ENCODE measurements at regions not wholly inside any gene's neighbourhood (a gene's known extent, or its start where the extent isn't known, plus 50 kb on each side); places are given as distances from the start of the nearest gene placed in this dataset.

DNA sequence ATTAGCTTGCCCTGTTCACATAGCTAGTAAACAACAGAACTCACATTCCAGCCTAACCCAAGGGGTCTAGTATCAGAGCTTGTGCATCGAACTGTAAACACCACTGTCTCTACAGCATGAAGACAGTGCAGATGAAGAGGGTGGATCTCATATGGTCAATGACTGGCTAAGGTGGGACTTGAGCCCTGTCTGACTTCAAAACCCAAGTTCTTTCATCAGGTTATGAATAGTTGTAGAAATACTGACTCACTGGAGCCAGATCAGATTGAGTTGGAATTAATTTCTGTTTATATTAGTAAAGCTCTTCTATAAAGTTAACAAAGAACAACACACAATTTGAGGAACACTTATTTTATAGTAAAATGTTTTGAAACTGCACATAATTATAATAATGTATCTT lies 161.7 kb upstream of the ARHGAP20 start:
- H2BK20ac ChIP-seq (ENCODE audit: low read depth, low read length, poor library complexity, severe bottlenecking): no peak overlapping the region
- no peak overlapping the region for H3K9ac ChIP-seq (ENCODE audit: extremely low read depth, insufficient read length, low read length)
- H3T11ph ChIP-seq (ENCODE audit: low read length): no peak overlapping the region
- Mint-ChIP-seq H3K4me1 (no peaks in the 10 kb centered on the region), H3K27me3 (ENCODE audit: low read depth) (no peaks in the 10 kb centered on the region), H3K36me3 (ENCODE audit: insufficient read depth in 1 of 3, low read depth in 3 of 3) (no peaks in the 10 kb centered on the region), H3K4me3 (no peak overlapping the region), H3K9me3 (no peaks in the 10 kb centered on the region), H3K27ac (no peak overlapping the region)
- WGBS (ENCODE audit: extremely low coverage, insufficient read length, low lambda C conversion rate): no CpG with 5 or more reads among the region's 1 CpG
- no peak overlapping the region; the same call in 1 of the 2 replicates for H3K14ac ChIP-seq (ENCODE audit: insufficient read depth, low read length)
- H2BK15ac ChIP-seq (ENCODE audit: low read depth, low read length): 0 out of 2 replicates have a peak overlapping the region, but pooled peaks have one; percentile 89
- H2AFZ ChIP-seq (ENCODE audit: low read length): no peak overlapping the region
- no peak overlapping the region for H2BK120ac ChIP-seq (ENCODE audit: low read depth, low read length, poor library complexity, severe bottlenecking)
- no peak overlapping the region for H4K8ac ChIP-seq (replicated peaks; ENCODE audit: insufficient read length, low read depth, low read length)
- no peak overlapping the region for H4K91ac ChIP-seq (ENCODE audit: insufficient read length, low read depth, low read length)
- no peak overlapping the region for H3K4ac ChIP-seq (ENCODE audit: low read depth, low read length)
- no peak for TF ChIP-seq CTCF (conservative IDR thresholded peaks at IDR 0.05)
- H2AK5ac ChIP-seq (ENCODE audit: insufficient read length, low read length): no peak overlapping the region
- H3K79me2 ChIP-seq (ENCODE audit: insufficient read depth, low read length): no peaks in the 10 kb centered on the region
- no peak overlapping the region for H3K18ac ChIP-seq (ENCODE audit: insufficient read length, low read depth, low read length)
- no peak overlapping the region for H4K5ac ChIP-seq (ENCODE audit: insufficient read length, low read depth, low read length)
- no peak for DNase-seq
- no peaks in the 10 kb centered on the region for H3K9me3 ChIP-seq (ENCODE audit: control insufficient read depth, low read depth, low read length)
- H3K27ac ChIP-seq (ENCODE audit: insufficient read length, low read depth, low read length): no peak overlapping the region
- no peak overlapping the region for H3K23ac ChIP-seq (ENCODE audit: insufficient read length, low read depth, low read length)
- H3K4me2 ChIP-seq (ENCODE audit: insufficient read depth, insufficient read length, low read length): no peak overlapping the region
- H3K4me1 ChIP-seq (ENCODE audit: insufficient read depth, low read length): no peaks in the 10 kb centered on the region
- H3K56ac ChIP-seq (ENCODE audit: insufficient read length, low read depth, low read length): no peak overlapping the region
- H3K23me2 ChIP-seq (ENCODE audit: insufficient read length, low read depth, low read length, poor library complexity, severe bottlenecking): no peaks in the 10 kb centered on the region
- H2BK5ac ChIP-seq (ENCODE audit: insufficient read length, low read length): no peak overlapping the region
- H3K27me3 ChIP-seq (ENCODE audit: insufficient read depth, low read length): no peaks in the 10 kb centered on the region
- H4K20me1 ChIP-seq (ENCODE audit: control insufficient read depth, insufficient read depth, insufficient read length): no peaks in the 10 kb centered on the region
- H3K79me1 ChIP-seq (ENCODE audit: insufficient read depth, low read depth, low read length, poor library complexity, severe bottlenecking): no peaks in the 10 kb centered on the region
- H2BK12ac ChIP-seq (ENCODE audit: insufficient read length, low read depth, low read length): no peak overlapping the region
